ENCODE measurements at regions not wholly inside any gene's neighbourhood (a gene's known extent, or its start where the extent isn't known, plus 50 kb on each side); places are given as distances from the start of the nearest gene placed in this dataset.

DNA sequence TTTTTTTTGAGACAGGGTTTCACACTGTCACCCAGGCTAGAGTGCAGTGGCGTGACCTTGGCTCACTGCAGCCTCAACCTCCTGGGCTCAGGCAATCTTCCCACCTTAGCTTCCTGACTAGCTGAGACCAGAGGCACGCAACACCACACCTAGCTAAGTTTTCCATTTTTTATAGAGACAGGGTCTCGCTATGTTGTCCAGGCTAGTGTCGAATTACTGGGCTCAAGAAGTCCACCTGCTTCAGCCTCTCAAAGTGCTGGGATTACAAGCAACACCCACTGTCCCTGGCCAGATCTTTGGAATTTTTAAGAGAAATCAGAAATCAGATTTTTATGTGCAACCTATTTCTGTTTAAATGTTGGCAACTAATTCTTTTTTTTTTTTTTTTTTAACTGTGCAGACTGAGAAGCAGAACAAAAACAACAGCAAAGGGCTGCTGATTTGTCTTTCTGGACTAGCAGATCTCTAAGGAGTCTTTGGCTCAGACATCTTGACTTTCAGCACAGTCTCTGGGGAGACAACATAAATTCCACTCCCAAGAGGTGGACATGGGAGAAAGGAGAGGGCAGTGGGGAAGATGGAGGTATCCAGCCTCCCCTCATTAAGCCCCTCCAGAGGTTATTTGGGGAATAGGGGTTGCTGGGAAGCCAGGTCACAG, 54.4 kb upstream of the FABP6 start:
- intact Hi-C loops (cut with micrococcal nuclease) = no loop called here
- Histone ChIP-seq H2AK5ac (ENCODE audit: low read depth, low read length) (peak overlapping the region; percentile 33; the same call in 1 of the 2 replicates), H2BK15ac (ENCODE audit: low read depth, low read length) (no peak overlapping the region), H3K18ac (ENCODE audit: low read depth, low read length) (no peak overlapping the region; the same call in 1 of the 2 replicates), H4K91ac (ENCODE audit: insufficient read depth, low read depth, low read length) (0 out of 2 replicates have a peak overlapping the region, but pooled peaks have one; percentile 8), H2BK20ac (ENCODE audit: low read depth, low read length) (peak overlapping the region; percentile 43; the same call in 1 of the 2 replicates), H2AFZ (replicated peaks; ENCODE audit: low read length, poor library complexity) (peak overlapping the region; percentile 74), H3K27ac (ENCODE audit: insufficient read depth, low read length) (no peak overlapping the region), H3K4ac (ENCODE audit: low read depth, low read length) (peak overlapping the region; percentile 48), H4K8ac (ENCODE audit: low read depth in 2 of 2, low read length in 2 of 2) (peak overlapping the region; percentile 65 to 93; a peak in 3 of 4 replicates), H3K14ac (replicated peaks; ENCODE audit: low read depth, low read length) (no peak overlapping the region; the same call in none of the 2 replicates), H4K20me1 (ENCODE audit: insufficient read depth, low read length) (no peaks in the 10 kb centered on the region), H3K4me1 (ENCODE audit: control insufficient read depth, insufficient read depth, low read length) (peaks cover 5% of the 10 kb centered on the region), H2AK9ac (replicated peaks; ENCODE audit: low read depth, low read length, poor library complexity) (no peak overlapping the region), H3K9me1 (ENCODE audit: insufficient read depth, low read length) (peaks cover 8% of the 10 kb centered on the region; the same call in 1 of the 2 replicates), H3K9ac (ENCODE audit: low read depth, low read length) (no peak overlapping the region), H3K27me3 (ENCODE audit: control insufficient read depth, insufficient read depth, low read length) (no peaks in the 10 kb centered on the region), H3K4me3 (ENCODE audit: insufficient read depth, low read depth, low read length) (no peak overlapping the region), H3K36me3 (ENCODE audit: control insufficient read depth, insufficient read depth, low read length) (no peaks in the 10 kb centered on the region), H2BK5ac (ENCODE audit: low read depth, low read length, poor library complexity, severe bottlenecking) (no peak overlapping the region), H3K23ac (ENCODE audit: low read depth, low read length) (0 out of 2 replicates have a peak overlapping the region, but pooled peaks have one; percentile 3), H2BK120ac (ENCODE audit: low read depth, low read length) (peak overlapping the region; percentile 71), H4K5ac (ENCODE audit: low read depth, low read length) (peak overlapping the region; percentile 14; the same call in 1 of the 2 replicates), H3K4me2 (ENCODE audit: low read depth, low read length) (no peak overlapping the region), H3K79me1 (ENCODE audit: low read depth in 1 of 2, low read length in 2 of 2) (no peaks in the 10 kb centered on the region), H3K9me3 (ENCODE audit: control insufficient read depth, insufficient read depth, low read length) (no peaks in the 10 kb centered on the region), H3K56ac (ENCODE audit: extremely low read depth, insufficient read depth, low read length) (no peak overlapping the region)
- WGBS, 2 experiments (ENCODE audit: extremely low coverage in 2 of 2, insufficient read length in 1 of 2) = 100% methylated on average over 2 of the region's 4 CpGs; no CpG with 5 or more reads in 1 of the 2 experiments
- DNase-seq (no peak), ATAC-seq (ENCODE audit: low read depth) (peak; percentile 35; the same call in 1 of the 2 replicates)
- no TSS peak for BruUV-seq (replicated peaks)
- in situ Hi-C loops (cut with MboI; ENCODE audit: low sequenced_read_pairs) = no loop called here
- ChIA-PET CTCF (no interaction called here), POLR2A (ENCODE audit: unreplicated experiment) (interaction anchor here (1.0 kb wide), 1 partner anchor 9 kb away, joined by 4 read pairs; no protein-coding TSS in a partner anchor)
- dilution Hi-C loops (cut with HindIII; ENCODE audit: low sequenced_read_pairs, unreplicated experiment) = no loop called here
- TF ChIP-seq RAD21 (IDR thresholded peaks at IDR 0.05; ENCODE audit: low read length) = no peak
